ENCODE measurements at regions not wholly inside any gene's neighbourhood (a gene's known extent, or its start where the extent isn't known, plus 50 kb on each side); places are given as distances from the start of the nearest gene placed in this dataset.

DNA sequence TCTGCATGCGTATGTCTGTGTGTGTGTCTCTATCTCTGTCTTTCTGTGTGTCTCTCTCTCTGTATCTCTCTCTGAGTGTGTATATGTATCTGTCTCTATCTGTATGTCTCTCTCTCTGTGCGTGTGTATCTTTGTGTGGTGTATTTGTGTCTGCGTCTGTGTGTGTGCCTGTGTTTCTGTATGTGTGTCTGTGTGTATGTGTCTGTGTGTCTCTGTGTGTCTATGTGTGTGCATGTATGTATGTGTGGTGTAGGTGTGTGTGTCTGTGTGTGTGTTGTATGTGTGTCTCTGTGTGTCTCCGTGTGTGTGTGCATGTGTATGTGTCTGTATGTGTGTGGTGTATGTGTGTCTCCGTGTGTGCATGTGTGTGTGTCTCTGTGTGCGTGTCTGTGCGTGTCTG is 243.0 kb upstream of the FOXQ1 start:
- no peak for TF ChIP-seq EZH2phosphoT487 (IDR thresholded peaks at IDR 0.05)
- TF ChIP-seq, protein P1, sequence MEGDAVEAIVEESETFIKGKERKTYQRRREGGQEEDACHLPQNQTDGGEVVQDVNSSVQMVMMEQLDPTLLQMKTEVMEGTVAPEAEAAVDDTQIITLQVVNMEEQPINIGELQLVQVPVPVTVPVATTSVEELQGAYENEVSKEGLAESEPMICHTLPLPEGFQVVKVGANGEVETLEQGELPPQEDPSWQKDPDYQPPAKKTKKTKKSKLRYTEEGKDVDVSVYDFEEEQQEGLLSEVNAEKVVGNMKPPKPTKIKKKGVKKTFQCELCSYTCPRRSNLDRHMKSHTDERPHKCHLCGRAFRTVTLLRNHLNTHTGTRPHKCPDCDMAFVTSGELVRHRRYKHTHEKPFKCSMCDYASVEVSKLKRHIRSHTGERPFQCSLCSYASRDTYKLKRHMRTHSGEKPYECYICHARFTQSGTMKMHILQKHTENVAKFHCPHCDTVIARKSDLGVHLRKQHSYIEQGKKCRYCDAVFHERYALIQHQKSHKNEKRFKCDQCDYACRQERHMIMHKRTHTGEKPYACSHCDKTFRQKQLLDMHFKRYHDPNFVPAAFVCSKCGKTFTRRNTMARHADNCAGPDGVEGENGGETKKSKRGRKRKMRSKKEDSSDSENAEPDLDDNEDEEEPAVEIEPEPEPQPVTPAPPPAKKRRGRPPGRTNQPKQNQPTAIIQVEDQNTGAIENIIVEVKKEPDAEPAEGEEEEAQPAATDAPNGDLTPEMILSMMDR (IDR thresholded peaks at IDR 0.05), result no peak
